ENCODE measurements at regions not wholly inside any gene's neighbourhood (a gene's known extent, or its start where the extent isn't known, plus 50 kb on each side); places are given as distances from the start of the nearest gene placed in this dataset.

DNA sequence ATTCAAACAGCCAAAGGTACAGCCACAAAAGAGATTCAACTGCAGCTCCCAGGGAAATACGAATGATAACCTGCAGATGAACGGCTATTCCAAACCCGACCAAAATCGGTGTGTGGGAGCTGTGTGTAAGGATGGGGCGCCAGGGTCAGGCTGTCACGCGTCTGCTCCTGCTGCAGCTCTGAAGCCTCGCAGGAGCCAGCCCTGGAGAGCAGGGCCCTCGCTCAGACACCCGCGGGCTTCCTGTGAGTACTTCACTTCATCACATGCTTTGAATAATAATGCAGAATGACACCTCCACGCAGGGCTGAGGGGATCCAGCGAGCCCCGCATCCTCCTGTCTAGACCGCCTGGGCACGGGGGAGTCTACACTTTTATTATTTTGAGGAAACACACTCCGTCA is 307.5 kb upstream of the IRX2 start:
- H3K36me3 ChIP-seq (replicated peaks in 1 of 2; ENCODE audit: control insufficient read depth in 1 of 2, insufficient read depth in 2 of 2, low read length in 2 of 2), result no peaks in the 10 kb centered on the region
- no peak overlapping the region for H3K4me3 ChIP-seq (replicated peaks in 1 of 3; ENCODE audit: low read depth in 2 of 3, low read length in 3 of 3)
- DNase-seq, result no peak
- no peaks in the 10 kb centered on the region for H3K79me2 ChIP-seq (ENCODE audit: insufficient read depth, low read length)
- no peak overlapping the region for H3K9ac ChIP-seq (ENCODE audit: insufficient read depth, low read length, poor library complexity, severe bottlenecking)
- no peak for TF ChIP-seq CTCF (IDR thresholded peaks at IDR 0.05)
- 74% methylated on average over 13 of the region's 17 CpGs for WGBS (ENCODE audit: insufficient coverage)
- H3K27ac ChIP-seq (ENCODE audit: low read depth in 1 of 2, low read length in 2 of 2), result no peak overlapping the region
- H3K27me3 Mint-ChIP-seq (ENCODE audit: low read depth in 3 of 3), result peaks cover 0 to 4% (median 3%) of the 10 kb centered on the region in 3 donors
- H3K4me1 Mint-ChIP-seq, result no peaks in the 10 kb centered on the region
- intact Hi-C loops (cut with micrococcal nuclease), result no loop called here
- peaks cover 29 to 41% of the 10 kb centered on the region in 2 donors for H3K9me3 ChIP-seq (replicated peaks in 1 of 2; ENCODE audit: control insufficient read depth in 1 of 2, insufficient read depth in 1 of 2, low read length in 2 of 2)
- peaks cover 11 to 44% (median 23%) of the 10 kb centered on the region in 7 donors for H3K9me3 Mint-ChIP-seq
- H3K36me3 Mint-ChIP-seq, result no peaks in the 10 kb centered on the region
- no peaks in the 10 kb centered on the region for H3K27me3 ChIP-seq (ENCODE audit: control insufficient read depth in 2 of 2, insufficient read depth in 2 of 2, low read length in 2 of 2)
- H3K27ac Mint-ChIP-seq, result no peak overlapping the region
- H3K4me1 ChIP-seq (ENCODE audit: control insufficient read depth in 1 of 2, insufficient read depth in 2 of 2, low read length in 2 of 2), result no peaks in the 10 kb centered on the region
- H4K20me1 ChIP-seq (ENCODE audit: insufficient read depth, low read length), result no peaks in the 10 kb centered on the region
- H3K4me2 ChIP-seq (replicated peaks; ENCODE audit: extremely low read depth, low read length, poor library complexity, severe bottlenecking), result no peak overlapping the region
- H3K4me3 Mint-ChIP-seq, result no peak overlapping the region
- H2AFZ ChIP-seq (ENCODE audit: insufficient read depth, low read depth, low read length, poor library complexity, severe bottlenecking), result no peak overlapping the region

DNA sequence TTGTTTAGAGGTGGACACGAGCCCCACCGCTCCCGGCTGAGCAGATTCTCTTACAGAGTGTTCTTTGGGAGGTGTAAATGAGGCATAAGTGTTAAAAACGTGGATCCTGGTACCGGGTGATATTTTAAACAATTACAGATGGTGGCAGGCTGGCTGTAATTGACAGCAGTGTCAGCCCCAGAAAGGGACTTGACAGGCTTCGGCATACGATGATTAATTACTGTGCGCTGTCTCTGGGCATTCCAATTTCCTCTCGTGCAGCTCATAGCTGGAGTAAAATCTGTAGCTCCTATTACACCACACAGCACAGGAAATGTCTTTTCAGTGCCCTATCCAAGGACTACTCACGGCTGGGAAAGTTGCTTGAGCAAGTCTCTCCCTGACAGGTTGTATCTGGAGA is 305.4 kb upstream of the IRX2 start:
- DNase-seq, result no peak
- Mint-ChIP-seq H3K27me3 (ENCODE audit: low read depth in 3 of 3) (peaks cover 0 to 4% (median 3%) of the 10 kb centered on the region in 3 donors), H3K36me3 (no peaks in the 10 kb centered on the region), H3K4me3 (no peak overlapping the region), H3K27ac (no peak overlapping the region), H3K9me3 (peaks cover 7 to 46% (median 21%) of the 10 kb centered on the region in 7 donors), H3K4me1 (no peaks in the 10 kb centered on the region)
- H3K9ac ChIP-seq (ENCODE audit: insufficient read depth, low read length, poor library complexity, severe bottlenecking), result no peak overlapping the region
- no peaks in the 10 kb centered on the region for H3K36me3 ChIP-seq (replicated peaks in 1 of 2; ENCODE audit: control insufficient read depth in 1 of 2, insufficient read depth in 2 of 2, low read length in 2 of 2)
- intact Hi-C loops (cut with micrococcal nuclease), result no loop called here
- H3K79me2 ChIP-seq (ENCODE audit: insufficient read depth, low read length), result no peaks in the 10 kb centered on the region
- peaks cover 25 to 31% of the 10 kb centered on the region in 2 donors for H3K9me3 ChIP-seq (replicated peaks in 1 of 2; ENCODE audit: control insufficient read depth in 1 of 2, insufficient read depth in 1 of 2, low read length in 2 of 2)
- H3K27me3 ChIP-seq (ENCODE audit: control insufficient read depth in 2 of 2, insufficient read depth in 2 of 2, low read length in 2 of 2), result no peaks in the 10 kb centered on the region
- no peak overlapping the region for H2AFZ ChIP-seq (ENCODE audit: insufficient read depth, low read depth, low read length, poor library complexity, severe bottlenecking)
- H3K27ac ChIP-seq (ENCODE audit: low read depth in 1 of 2, low read length in 2 of 2), result no peak overlapping the region
- H4K20me1 ChIP-seq (ENCODE audit: insufficient read depth, low read length), result no peaks in the 10 kb centered on the region
- H3K4me2 ChIP-seq (replicated peaks; ENCODE audit: extremely low read depth, low read length, poor library complexity, severe bottlenecking), result no peak overlapping the region
- WGBS (ENCODE audit: insufficient coverage), result 60% methylated on average over 9 of the region's 10 CpGs
- TF ChIP-seq CTCF (IDR thresholded peaks at IDR 0.05), result no peak
- no peaks in the 10 kb centered on the region for H3K4me1 ChIP-seq (ENCODE audit: control insufficient read depth in 1 of 2, insufficient read depth in 2 of 2, low read length in 2 of 2)
- no peak overlapping the region for H3K4me3 ChIP-seq (replicated peaks in 1 of 3; ENCODE audit: low read depth in 2 of 3, low read length in 3 of 3)
